Hepatic stellate cell (primary cell): ENCODE measurements at regions not wholly inside any gene's neighbourhood (a gene's known extent, or its start where the extent isn't known, plus 50 kb on each side); places are given as distances from the start of the nearest gene placed in this dataset.
A peak's percentile ranks its signal among the peaks of the same experiment; 100 is the strongest.

Source experiments
- DNase-seq: peaks from one replicate; pipeline ENCODE4 v3.0.0; 2011; ENCODE audit warnings: low spot score

GRCh38 chr6:105587349-105588122 is 184.7 kb upstream of the PREP start:
- DNase-seq = no peak

GRCh38 chr6:105578179-105578707 is 175.4 kb upstream of the PREP start:
- no peak for DNase-seq

- no peak for DNase-seq
Observed at GRCh38 chr6:105573556-105573955, 170.7 kb upstream of the PREP start.

- peak; percentile 7 for DNase-seq
Observed at GRCh38 chr6:105573138-105573537, 170.3 kb upstream of the PREP start.

- no peak for DNase-seq
Observed at GRCh38 chr6:105570416-105570815, 167.5 kb upstream of the PREP start.

- no peak for DNase-seq
Observed at GRCh38 chr6:105569706-105570105, 166.8 kb upstream of the PREP start.

DNA sequence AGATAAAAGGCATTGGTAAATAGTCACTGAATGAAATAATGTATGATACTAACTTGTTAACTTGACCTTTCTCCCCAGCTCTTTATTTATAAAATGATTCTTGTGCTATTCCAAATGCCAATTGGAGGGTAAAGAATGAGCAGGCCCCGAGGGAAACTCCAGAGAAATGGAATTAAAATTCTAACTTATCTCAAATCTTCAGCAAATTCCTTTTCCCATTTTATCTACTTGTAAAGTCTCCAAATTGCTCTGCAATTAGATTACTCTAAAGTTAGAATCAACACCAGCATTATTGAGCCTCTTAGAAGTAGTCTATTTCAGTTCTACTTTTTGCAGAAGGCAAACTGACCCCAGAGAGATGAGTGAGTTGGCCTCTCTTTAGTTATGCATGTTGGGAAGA is 165.9 kb upstream of the PREP start:
- no peak for DNase-seq

DNA sequence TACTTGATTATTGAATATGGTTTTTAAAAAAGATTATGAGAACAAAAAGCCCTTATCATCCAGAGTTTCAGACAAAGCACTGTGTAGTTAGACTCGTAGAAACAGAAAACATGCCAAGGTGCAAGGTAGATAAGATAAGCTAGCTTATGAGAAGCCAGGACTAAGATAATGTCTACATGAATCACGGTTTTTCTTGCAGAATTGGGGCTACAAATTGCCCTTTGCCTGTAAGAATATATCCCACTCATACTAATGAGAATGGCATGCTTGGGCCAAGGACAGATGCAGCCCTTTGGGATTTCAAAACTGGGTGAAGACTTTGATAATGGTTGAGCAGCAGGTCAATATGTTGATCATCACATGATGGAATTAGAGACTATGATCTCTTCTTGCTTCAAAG is 165.3 kb upstream of the PREP start:
- DNase-seq = no peak

DNA sequence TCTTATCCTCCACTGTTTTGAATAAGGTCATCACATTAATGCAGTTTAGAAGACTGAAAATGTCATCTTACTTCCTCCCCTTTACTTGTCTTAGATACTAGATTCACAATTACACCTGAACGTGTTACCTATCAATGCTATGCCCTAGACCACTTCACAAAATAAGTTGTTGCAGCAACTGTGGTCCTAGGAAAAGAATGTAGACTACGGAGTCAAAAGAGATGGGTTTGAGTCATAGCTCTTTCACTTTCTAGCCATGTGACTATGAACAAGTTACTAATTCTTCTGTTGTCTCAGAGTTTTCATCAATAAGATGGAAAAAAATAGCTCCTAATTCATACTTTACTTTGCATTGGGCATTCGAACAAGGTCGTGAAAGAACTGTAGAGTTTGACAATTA is 164.3 kb upstream of the PREP start:
- no peak for DNase-seq

DNA sequence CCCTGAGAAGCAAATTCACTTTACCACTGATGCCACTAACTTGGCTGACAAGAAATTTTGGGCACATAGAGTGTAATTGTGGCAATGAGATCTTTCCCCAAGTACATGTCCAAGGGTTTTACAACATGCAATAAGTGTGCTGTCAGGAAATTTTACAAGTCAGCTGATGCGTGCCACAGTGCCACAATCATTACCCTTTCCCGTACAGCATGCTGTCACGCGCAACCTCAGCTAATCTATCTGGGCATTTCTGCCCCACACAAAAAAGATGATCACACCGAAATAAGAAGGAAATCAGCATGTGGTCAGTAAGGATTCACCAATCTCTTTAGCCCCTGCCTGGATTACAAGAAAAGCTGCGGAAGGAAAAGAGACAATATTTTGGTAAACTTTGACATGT is 163.6 kb upstream of the PREP start:
- no peak for DNase-seq

DNA sequence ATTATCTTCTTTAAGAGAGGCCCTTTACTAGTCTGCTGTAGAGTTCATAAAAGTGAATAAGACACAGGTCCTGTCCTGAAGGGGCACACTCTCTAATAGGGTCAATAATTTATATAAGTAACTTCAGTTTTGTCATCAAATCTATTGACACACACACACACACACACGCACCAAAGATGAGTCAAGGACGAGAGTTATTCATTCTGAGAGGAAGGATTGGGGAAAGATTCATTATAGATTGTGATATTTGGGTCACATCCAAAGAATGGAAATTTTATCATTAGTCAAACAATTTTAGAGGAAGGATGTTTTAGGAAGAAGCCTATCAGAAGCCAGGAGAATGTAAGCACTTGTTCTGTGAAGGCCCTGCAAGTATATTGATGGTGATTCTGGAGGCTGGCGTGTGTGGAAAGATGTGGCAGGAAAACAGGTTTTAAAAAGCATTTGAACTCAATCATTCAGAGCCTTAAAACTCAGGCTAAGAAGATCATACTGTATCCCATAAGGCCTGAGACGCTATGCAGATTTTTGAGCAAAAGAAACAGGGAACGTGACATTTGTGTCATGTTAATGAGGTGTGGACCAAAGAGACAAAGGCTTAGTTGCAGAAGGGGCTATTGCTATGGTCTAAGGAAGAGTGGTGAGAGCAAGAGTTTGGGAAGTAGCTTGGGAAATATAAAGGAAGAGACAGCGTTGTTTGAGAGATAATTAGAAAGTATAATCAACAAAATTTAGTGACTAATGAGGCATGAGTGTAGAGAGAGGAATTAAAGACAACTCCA is 161.4 kb upstream of the PREP start:
- DNase-seq = no peak

- DNase-seq = no peak
Observed at GRCh38 chr6:105562027-105562426, 159.1 kb upstream of the PREP start.

DNA sequence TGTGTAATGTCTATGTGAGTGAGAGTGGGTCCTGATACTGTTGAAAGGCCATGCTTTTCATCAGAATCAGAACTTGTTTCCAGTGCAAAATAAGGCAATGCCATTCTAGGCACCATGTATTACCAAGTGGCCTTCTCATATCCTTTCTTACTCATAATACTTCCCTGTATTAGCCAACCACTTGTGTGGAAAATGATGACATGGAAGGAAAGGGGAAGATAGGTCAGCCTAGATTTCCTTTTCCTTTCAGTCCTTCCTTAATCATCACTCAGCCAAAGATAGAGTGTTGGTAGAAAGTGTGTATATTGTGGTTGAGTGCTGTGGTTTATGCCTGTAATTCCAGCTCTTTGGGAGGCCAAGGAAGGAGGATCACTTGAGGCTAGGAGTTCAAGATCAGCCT is 158.6 kb upstream of the PREP start:
- DNase-seq = no peak

- DNase-seq = peak; percentile 12
Observed at GRCh38 chr6:105560611-105561066, 157.8 kb upstream of the PREP start.

- no peak for DNase-seq
Observed at GRCh38 chr6:105557291-105557690, 154.4 kb upstream of the PREP start.

DNA sequence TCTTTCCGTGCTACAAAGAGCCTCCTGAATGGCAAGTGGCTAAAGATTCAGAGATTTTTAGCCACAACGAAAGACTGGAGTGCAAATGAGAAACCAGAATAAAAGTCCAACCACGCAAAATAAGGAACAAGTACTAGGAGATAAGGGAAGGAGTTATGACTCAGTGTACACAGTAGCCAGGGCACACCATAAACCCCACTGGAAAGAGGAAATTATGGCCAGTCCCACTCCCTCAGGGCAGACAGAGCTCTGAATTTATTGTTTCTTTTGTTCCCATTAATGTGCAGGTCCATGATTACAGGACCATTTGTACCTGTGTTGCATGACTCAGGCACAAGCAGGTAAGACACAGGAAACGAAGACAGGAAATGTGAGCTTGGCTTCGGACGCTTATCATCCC is 150.3 kb upstream of the PREP start:
- DNase-seq = no peak

DNA sequence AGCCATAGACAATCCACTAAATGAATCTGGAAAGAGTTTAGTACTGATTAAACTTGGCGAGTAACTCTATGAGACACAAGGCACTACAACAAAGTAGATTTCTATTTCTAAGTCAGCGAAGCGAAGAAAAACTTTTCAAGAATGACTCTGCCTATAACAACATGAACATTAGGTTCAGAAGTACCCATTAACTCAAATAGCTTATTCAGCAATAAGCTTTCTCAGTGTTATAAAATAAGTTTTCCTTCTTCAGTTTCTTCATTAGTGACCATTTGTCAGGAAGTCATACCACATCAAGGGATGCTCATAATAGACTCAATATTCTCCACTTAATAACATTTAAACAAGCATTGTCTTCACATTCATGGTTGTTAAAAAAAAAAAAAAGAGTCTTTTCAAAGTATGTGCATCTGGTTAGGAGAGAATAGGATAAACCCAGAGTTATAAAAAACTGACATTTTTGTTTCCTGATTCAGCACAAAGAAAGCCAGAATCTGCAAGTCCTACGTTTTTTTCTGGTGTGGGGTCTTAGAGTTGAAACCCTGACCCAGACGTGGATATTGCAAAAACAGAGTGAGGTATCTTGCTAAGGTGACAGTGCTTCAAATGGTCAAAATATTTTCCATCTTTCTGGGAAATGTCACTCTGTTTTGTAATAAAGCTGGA is 148.2 kb upstream of the PREP start:
- DNase-seq = no peak

GRCh38 chr6:105546754-105547153 is 143.9 kb upstream of the PREP start:
- no peak for DNase-seq

DNA sequence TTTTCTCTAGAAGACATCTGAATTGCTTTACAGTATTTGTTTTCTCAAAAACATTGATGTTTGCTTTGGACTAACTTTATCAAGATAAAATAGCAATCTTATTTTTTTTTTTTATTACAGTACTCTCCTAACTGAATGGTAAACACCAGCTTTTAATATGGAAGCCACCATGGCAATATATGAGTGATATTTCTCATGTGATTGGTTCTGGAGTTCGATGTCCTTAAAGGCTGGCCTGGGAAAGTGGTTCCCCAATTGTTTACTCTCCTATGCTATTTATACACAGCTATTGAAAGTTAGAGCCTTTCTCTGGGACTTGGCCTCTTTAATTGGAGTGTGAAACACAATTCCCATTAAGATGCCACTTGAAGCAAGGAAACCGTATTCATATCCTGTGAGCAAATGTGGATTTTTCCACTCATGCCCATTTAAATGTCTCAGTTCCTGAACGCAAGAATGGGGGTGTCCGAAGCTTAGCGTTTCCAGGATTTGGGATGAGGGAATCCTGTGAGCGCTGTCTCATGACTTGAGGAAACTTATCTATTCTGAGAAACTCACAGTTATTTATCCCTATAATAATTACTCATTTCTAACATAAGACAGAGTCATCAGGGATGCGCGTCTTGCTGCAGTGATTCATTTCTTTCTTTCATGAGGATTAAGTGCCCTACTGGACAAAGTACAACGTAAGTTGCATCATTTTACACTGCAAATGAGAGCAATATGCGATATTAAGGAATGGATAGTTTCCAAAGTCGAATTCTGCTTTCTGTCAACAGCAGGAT is 143.3 kb upstream of the PREP start:
- no peak for DNase-seq

GRCh38 chr6:105545228-105545920 is 142.5 kb upstream of the PREP start:
- no peak for DNase-seq

- DNase-seq = no peak
Observed at GRCh38 chr6:105539911-105540310, 137.0 kb upstream of the PREP start.
